ENCODE measurements at regions not wholly inside any gene's neighbourhood (a gene's known extent, or its start where the extent isn't known, plus 50 kb on each side); places are given as distances from the start of the nearest gene placed in this dataset.

DNA sequence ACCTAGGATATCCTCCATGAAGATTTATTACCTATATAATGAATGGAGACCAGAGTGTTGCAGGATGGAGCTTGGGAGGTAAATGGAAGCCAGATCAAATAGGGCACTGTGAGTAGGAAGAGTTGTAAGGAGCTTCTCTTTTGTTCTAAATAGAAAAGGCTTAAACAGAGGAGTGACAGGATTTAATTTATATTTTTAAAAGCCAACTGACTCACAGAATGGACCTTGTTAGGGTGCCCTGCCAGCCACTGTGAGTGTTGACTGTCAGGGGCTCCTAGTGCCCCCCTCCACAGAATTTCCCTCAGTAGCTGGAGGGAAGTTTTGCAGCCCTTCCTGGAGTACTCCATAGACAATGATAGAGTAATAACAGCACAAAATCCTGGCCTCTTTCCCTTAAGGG lies 547.5 kb downstream of the MCTP2 start:
- TF ChIP-seq, protein P1, sequence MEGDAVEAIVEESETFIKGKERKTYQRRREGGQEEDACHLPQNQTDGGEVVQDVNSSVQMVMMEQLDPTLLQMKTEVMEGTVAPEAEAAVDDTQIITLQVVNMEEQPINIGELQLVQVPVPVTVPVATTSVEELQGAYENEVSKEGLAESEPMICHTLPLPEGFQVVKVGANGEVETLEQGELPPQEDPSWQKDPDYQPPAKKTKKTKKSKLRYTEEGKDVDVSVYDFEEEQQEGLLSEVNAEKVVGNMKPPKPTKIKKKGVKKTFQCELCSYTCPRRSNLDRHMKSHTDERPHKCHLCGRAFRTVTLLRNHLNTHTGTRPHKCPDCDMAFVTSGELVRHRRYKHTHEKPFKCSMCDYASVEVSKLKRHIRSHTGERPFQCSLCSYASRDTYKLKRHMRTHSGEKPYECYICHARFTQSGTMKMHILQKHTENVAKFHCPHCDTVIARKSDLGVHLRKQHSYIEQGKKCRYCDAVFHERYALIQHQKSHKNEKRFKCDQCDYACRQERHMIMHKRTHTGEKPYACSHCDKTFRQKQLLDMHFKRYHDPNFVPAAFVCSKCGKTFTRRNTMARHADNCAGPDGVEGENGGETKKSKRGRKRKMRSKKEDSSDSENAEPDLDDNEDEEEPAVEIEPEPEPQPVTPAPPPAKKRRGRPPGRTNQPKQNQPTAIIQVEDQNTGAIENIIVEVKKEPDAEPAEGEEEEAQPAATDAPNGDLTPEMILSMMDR (IDR thresholded peaks at IDR 0.05; ENCODE audit: unreplicated experiment): no peak
- H3K27ac Mint-ChIP-seq (ENCODE audit: unreplicated experiment): no peak overlapping the region
- no peaks in the 10 kb centered on the region for H3K27me3 Mint-ChIP-seq (ENCODE audit: unreplicated experiment)

GRCh38 chr15:94780166-94780565 lies 548.8 kb downstream of the MCTP2 start:
- TF ChIP-seq, protein P1 (IDR thresholded peaks at IDR 0.05; ENCODE audit: unreplicated experiment): no peak
- BruUV-seq (replicated peaks): no TSS peak
- H3K9me3 Mint-ChIP-seq (ENCODE audit: low read depth, unreplicated experiment): peaks cover 3% of the 10 kb centered on the region

More for the DNA sequence above, 547.5 kb downstream of the MCTP2 start:
- H3K36me3 Mint-ChIP-seq (ENCODE audit: insufficient read depth, unreplicated experiment): no peaks in the 10 kb centered on the region
- peaks cover 5% of the 10 kb centered on the region for H3K9me3 Mint-ChIP-seq (ENCODE audit: low read depth, unreplicated experiment)
- BruUV-seq (replicated peaks): no TSS peak
- DNase-seq: no peak
- no peak overlapping the region for H3K4me3 Mint-ChIP-seq (ENCODE audit: low read depth, unreplicated experiment)
- H3K4me1 Mint-ChIP-seq (ENCODE audit: low read depth, unreplicated experiment): no peaks in the 10 kb centered on the region
- CTCF ChIA-PET: no interaction called here
- intact Hi-C loops (cut with micrococcal nuclease; ENCODE audit: unreplicated experiment): no loop called here

GRCh38 chr15:94785091-94785490 lies 553.7 kb downstream of the MCTP2 start:
- TF ChIP-seq, protein P1 (IDR thresholded peaks at IDR 0.05; ENCODE audit: unreplicated experiment): no peak
- CTCF ChIA-PET: no interaction called here
- Mint-ChIP-seq H3K36me3 (ENCODE audit: insufficient read depth, unreplicated experiment) (no peaks in the 10 kb centered on the region), H3K27ac (ENCODE audit: unreplicated experiment) (no peak overlapping the region), H3K27me3 (ENCODE audit: unreplicated experiment) (no peaks in the 10 kb centered on the region), H3K9me3 (ENCODE audit: low read depth, unreplicated experiment) (peaks cover 12% of the 10 kb centered on the region), H3K4me3 (ENCODE audit: low read depth, unreplicated experiment) (no peak overlapping the region), H3K4me1 (ENCODE audit: low read depth, unreplicated experiment) (no peaks in the 10 kb centered on the region)
- intact Hi-C loops (cut with micrococcal nuclease; ENCODE audit: unreplicated experiment): no loop called here
- DNase-seq: no peak
- no TSS peak for BruUV-seq (replicated peaks)

More at GRCh38 chr15:94780166-94780565, 548.8 kb downstream of the MCTP2 start:
- Mint-ChIP-seq H3K4me3 (ENCODE audit: low read depth, unreplicated experiment) (no peak overlapping the region), H3K36me3 (ENCODE audit: insufficient read depth, unreplicated experiment) (no peaks in the 10 kb centered on the region), H3K27me3 (ENCODE audit: unreplicated experiment) (no peaks in the 10 kb centered on the region), H3K4me1 (ENCODE audit: low read depth, unreplicated experiment) (no peaks in the 10 kb centered on the region), H3K27ac (ENCODE audit: unreplicated experiment) (no peak overlapping the region)
- intact Hi-C loops (cut with micrococcal nuclease; ENCODE audit: unreplicated experiment): no loop called here
- CTCF ChIA-PET: no interaction called here
- no peak for DNase-seq

GRCh38 chr15:94791008-94791407 lies 559.6 kb downstream of the MCTP2 start:
- CTCF ChIA-PET: no interaction called here
- DNase-seq: no peak
- Mint-ChIP-seq H3K4me3 (ENCODE audit: low read depth, unreplicated experiment) (no peak overlapping the region), H3K27ac (ENCODE audit: unreplicated experiment) (no peak overlapping the region), H3K27me3 (ENCODE audit: unreplicated experiment) (no peaks in the 10 kb centered on the region), H3K9me3 (ENCODE audit: low read depth, unreplicated experiment) (peaks cover 20% of the 10 kb centered on the region), H3K4me1 (ENCODE audit: low read depth, unreplicated experiment) (no peaks in the 10 kb centered on the region), H3K36me3 (ENCODE audit: insufficient read depth, unreplicated experiment) (no peaks in the 10 kb centered on the region)
- BruUV-seq (replicated peaks): no TSS peak
- intact Hi-C loops (cut with micrococcal nuclease; ENCODE audit: unreplicated experiment): no loop called here
- TF ChIP-seq, protein P1 (IDR thresholded peaks at IDR 0.05; ENCODE audit: unreplicated experiment): no peak

Data from Calu3 (cell line).